Left cardiac atrium (tissue), 4 donors: ENCODE measurements at regions not wholly inside any gene's neighbourhood (a gene's known extent, or its start where the extent isn't known, plus 50 kb on each side); places are given as distances from the start of the nearest gene placed in this dataset.
"Not testable (repeated sequence)": the region's sequence is repeated elsewhere in the genome, so short reads cannot be mapped to it uniquely, and the experiment has no call there.

Experiments
- ATAC-seq, 2 donors: fragments of 200-7000 bp; cut with Tn5 transposase; one replicate each; pipeline ENCODE4 v1.9.1; 2020; ENCODE audit warnings: mild to moderate bottlenecking in 2 of 2, moderate library complexity in 2 of 2
- DNase-seq: peaks from one replicate; pipeline ENCODE4 v3.0.0-alpha.2; 2020
- intact Hi-C, 2 donors: fragments of 100-400 bp; cut with DNase I; formaldehyde crosslinking; loops; one replicate each; pipeline versions ENCODE4 v1.14.1 to v1.15.1; 2022 to 2023
- donor health status: DM: no; HTN: yes; CAD: no.
- donor health status: DM: no; HTN: yes; CAD: no; lungs with severe emphysema.
- donor health status: DM: yes; HTN: yes; CAD: no.
- donor health status: Dilated cardiomyopathy.

DNA sequence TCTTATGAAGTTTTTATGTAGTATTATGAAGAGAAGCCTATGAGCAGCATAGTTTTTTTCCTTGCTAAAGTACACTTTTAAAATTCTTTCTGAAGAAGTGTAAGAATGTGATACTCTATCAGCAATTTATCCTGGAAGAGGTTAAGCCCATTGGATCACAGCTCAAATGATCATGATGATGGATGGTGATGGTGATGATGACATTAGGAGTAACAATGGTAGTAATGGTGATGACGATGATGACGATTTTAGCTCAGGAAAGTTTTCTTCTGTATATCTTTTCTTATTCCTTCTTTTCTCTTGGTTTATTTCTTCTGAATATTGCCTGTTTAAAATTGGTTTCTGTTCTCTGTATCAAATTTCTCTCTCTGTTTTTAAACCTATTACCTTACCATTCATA is 262.9 kb upstream of the DUSP10 start:
- intact Hi-C loops, result no loop called here
- no peak for ATAC-seq
- no peak for DNase-seq

DNA sequence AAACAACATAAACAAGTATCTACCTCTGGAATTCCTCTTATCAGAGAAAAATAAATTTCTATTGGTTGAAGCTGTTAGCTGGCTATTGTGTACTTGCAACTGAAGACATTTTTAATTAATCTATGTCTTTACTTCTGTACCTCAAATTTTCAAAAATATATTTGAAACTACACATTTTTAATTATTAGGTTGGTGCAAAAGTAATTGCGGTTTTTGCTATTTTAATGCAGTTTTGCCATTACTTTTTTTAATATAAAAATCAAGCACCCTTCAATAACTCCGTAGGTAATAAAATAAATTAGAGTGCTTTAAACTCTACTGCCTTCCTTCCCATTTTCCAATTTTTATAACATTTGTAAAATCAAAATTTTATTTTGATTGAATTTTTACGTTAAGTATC is 262.1 kb upstream of the DUSP10 start:
- ATAC-seq (no peak), DNase-seq (no peak)
- intact Hi-C loops, result no loop called here

DNA sequence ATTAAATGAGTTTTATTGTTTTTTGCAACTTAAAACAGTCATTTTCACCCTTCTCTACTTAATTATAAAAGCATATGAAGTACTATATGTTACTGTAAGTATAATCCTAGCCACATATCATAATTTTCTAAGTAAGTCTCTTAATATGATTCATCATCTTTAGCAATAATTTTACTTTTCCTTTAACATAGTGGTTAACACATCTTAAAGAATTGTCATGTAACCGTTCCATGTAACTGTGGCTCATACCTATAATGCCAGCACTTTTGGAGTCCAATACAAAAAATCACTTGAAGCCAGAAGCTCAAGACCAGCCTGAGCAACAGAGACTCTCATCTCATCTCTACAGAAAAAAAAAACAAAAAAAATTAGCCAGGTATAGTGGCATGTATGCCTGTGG is 260.6 kb upstream of the DUSP10 start:
- DNase-seq, result no peak
- intact Hi-C loops, result no loop called here
- no peak for ATAC-seq

DNA sequence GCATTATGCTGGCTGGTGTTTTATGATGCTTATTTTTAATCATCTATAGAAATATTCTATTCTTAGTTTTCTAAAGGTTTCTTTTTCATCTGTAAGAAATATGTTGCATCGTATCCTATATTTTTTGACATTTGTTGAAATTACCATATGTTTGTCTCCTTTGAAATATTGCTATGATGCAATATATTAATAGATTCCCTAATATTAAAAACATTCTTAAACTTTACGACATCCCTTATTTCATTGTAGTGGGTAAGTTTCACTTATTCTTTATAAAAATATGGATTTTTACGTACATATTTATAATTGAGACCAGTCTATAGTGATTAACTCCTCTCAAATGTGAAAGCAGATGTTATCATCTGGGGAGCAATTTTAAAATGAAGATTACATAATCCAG is 258.2 kb upstream of the DUSP10 start:
- intact Hi-C loops, result no loop called here
- no peak for DNase-seq
- no peak for ATAC-seq

DNA sequence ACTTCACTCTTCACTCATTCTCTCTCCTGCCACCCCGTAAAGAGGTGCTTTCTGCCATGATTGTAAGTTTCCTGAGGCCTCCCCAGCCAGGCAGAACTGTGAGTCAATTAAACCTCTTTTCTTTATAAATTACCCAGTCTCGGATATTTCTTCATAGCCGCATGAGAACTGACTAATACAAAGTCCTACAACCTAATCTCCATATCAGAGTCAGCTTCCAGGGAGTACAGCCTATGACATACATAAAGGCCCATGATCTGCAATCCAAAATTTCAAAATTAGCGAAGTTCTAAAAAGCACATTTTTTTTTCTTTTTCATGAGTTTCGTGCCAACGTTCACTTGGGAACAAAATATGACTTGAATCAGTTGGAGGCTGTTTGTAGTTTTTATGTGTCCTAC is 256.9 kb upstream of the DUSP10 start:
- ATAC-seq, result no peak
- no peak for DNase-seq
- intact Hi-C loops, result no loop called here

DNA sequence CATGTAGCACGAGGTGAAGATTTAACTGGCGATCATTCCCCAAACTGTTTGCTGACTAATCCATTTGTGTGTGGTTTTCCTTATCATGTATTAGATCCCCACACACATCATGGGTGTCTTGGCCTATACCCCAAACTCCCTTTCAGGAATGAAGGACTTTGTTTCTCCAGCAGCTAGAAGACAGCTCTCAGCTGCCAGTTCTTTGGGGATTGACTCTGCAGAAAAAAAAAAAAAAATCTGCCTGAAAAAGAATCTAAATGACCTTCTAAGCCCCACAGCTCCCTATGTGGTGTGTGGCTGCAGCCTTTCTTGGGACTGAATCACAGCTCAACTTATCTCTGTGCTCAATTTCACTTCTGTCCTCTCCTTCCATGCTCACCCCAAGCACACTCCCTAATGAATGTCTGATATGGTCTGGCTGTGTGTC is 256.3 kb upstream of the DUSP10 start:
- DNase-seq, result no peak
- intact Hi-C loops, result no loop called here
- peak; percentile 34 to 48 for ATAC-seq

DNA sequence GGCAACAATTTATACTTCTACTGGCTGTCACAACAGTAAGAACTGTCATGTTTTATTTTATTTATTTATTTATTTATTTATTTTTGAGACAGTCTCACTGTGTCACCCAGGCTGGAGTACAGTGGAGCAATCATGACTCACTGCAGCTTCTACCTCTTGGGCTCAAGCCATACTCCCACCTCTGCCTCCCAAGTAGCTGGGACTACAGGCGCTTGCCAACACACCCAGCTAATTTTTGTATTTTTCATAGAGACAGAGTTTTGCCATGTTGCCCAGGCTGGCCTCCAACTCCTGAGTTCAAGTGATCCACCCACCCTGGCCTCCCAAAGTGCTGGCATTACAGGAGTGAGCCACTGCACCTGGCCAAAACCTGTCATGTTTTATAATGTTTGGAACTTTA is 255.1 kb upstream of the DUSP10 start:
- ATAC-seq (peak in 1 of 2 donors; percentile 71), DNase-seq (peak; percentile 24)
- intact Hi-C loops, result not testable (repeated sequence)

DNA sequence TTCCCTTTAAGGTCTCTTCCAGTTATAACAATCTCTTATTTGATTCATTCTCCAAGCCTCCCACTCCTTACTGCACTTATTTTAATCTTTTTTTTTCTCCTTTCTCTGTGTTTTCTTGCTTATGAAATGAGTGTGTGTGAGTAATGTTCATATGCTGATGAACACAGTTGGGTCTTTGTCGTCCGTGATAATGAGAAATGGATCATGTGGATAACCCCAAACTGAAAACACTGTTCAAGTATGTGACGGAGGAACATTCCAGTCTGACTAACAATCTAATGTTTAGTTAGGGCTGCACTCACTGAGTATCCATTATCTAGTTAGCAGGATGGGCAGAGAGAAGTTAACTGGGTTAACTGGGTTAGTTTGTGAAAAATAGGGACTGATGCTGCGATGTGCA is 253.1 kb upstream of the DUSP10 start:
- ATAC-seq (peak in 1 of 2 donors; percentile 74), DNase-seq (no peak)
- intact Hi-C loops, result no loop called here

DNA sequence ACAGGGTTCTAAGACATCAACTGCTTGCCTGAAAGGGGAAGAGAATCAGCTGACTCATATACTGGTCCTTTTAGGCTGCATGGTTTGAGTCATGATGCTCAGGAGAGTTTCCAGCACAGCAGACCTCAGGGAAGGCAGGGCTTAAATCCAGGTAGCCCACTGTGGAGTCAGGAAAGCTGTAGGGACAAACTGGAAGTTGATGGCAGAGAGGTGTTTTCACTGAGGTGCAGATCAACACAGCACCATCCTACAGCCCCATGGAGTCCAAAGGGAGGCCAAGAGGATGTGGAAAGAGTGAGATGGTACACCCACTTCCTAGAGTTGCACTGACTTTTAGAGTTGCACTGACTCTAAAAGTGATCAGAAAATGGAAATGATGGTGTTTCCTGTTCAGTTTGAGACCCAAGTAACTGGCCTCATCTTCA is 252.4 kb upstream of the DUSP10 start:
- DNase-seq, result no peak
- intact Hi-C loops, result no loop called here
- ATAC-seq, result peak in 1 of 2 donors; percentile 55

DNA sequence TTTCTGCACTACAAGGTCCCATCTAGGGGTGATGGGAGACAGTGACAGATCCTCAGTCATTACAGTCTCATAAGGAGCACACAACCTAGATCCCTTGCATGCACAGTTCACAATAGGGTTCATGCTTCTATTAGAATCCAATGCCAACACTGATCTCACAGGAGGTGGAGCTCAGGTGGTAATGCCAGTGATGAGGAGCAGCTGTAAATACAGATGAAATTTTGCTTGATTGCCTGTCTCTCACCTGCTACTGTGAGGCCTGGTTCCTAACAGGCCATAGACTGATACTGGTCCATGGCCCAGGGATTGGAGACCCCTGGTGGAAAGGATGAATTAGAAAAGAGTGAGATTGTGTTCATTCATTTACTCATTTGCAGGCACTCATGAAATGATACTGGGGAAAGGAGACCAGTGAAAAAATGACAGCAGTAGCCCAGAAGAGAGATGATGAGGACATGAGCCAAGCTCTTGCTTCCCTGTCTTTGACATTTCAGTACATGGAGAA is 251.6 kb upstream of the DUSP10 start:
- ATAC-seq (no peak), DNase-seq (no peak)
- intact Hi-C loops, result no loop called here

DNA sequence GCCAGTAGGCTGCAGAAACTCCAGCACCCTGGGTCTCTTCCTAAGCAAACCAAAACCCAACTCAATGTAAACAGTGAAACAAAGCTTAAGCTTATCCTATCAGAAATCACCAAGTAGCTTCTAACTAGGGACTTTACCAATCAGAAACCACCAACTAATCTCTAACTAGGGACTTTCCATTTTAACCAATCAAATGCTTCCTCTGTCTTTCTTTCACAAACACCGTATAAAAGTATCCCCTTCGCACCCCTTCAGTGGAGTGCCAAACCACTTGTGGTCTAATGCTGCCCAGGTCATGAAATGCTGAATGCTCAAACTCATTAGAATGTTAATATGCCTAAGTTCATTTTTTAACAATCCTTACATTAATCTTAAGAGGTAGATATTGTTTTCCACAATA is 250.5 kb upstream of the DUSP10 start:
- no peak for ATAC-seq
- intact Hi-C loops, result no loop called here
- DNase-seq, result no peak

DNA sequence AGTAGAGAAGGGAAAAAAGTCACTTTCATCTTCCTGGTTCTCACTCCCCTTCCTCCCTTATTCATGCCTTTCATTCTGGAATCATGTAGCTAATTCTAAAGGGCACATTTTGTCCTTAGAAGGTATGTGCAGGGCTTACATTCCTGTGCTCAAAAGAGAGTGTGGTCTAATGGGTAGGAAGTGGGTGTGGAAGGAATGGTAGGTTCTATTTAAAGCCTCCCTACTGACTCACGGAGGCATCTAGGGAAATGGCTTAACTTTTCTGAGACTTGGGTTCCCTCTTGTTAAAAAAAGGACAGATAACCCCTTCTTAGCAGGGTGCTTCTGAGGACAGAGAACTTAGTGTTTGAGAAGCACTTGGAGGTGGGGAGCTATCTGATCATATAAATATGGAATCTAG is 249.3 kb upstream of the DUSP10 start:
- ATAC-seq (no peak), DNase-seq (no peak)
- intact Hi-C loops, result no loop called here

DNA sequence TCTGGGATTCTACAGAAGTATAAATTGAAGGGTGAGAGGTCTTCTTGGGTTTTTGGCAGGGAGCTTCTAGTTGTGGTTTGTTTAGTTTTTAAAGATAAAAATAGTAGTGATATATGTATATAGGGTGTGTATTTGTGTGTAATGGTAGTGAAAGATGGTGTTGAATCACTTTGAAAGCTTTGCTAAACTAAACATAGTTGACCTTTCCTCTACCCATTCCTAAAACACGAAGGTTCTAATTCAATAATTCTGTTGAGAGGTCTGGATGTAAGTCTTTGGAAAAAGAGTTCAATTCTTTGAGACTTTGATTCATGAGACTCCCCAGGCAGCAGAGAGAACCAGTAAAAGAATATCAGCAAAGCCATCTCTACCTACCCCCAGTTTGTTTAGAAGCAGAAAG is 247.9 kb upstream of the DUSP10 start:
- no peak for ATAC-seq
- no peak for DNase-seq
- intact Hi-C loops, result no loop called here

DNA sequence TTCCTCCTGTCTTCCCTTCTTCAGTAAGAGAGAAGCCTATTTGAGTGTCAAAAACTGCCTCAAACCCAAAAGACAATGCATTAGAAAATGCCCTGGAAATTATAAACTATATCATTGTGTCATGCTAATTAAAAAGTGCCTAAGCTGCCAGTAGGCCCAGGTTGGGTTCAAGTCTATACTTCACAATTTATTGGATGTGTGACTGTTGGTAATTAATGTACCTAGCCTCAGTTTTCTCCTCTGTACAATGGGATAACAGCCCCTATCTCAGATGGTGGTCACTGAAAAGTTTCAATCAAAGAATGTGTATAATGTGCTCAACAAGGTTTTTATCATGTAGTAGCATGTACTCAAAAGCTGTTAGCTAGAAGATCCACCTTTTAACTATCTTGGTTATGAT is 246.9 kb upstream of the DUSP10 start:
- intact Hi-C loops, result no loop called here
- DNase-seq, result no peak
- no peak for ATAC-seq

DNA sequence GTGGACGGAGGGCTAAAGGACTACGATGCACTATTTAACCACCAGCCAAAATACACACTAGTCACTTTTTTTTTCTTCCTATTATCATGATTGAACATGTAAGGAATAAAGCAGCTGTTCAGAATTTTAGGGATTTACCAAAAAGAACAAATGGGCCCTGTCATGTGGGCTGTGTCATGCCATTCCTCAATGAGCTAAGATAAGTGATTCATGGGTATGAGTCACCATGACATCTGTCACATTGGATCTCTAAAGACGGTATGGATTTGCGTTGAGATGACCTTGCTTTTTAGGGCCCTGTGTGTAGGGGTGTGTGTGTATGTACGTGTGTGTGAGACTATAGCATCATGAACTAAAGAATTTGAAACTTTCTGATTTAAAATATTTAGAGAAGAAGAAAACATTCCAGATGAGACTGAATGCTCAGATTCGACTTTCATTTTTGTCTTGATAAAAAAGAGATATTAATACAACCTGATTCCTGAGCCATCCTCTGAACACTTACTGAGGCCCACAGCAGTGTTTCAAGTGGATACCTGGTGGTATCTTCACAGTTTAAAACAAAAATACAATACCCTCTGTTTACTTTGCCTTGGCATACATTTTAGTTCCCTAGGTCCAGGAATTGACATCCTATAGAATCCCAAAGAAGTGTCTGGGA is 246.1 kb upstream of the DUSP10 start:
- DNase-seq (no peak), ATAC-seq (peak in 1 of 2 donors; percentile 77)
- intact Hi-C loops, result no loop called here

DNA sequence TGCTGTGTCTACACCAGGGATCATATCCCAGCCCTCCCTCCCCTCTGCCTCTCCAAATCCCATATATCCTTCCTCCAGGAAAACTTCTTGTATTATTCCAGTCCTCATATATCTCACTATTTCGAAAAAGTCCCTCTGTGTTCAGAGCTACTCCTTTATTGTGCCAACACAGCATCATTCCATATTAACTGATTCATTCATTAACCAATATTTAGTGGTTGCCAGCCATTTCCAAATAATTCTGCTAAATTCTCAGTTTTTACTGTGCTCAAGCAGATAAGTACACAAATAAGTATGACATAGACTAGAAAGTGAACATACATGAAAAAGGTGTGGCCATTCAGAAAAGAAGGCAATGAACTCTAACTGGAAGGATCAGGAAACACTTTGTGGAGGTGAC is 241.6 kb upstream of the DUSP10 start:
- DNase-seq (no peak), ATAC-seq (no peak)
- intact Hi-C loops, result no loop called here

DNA sequence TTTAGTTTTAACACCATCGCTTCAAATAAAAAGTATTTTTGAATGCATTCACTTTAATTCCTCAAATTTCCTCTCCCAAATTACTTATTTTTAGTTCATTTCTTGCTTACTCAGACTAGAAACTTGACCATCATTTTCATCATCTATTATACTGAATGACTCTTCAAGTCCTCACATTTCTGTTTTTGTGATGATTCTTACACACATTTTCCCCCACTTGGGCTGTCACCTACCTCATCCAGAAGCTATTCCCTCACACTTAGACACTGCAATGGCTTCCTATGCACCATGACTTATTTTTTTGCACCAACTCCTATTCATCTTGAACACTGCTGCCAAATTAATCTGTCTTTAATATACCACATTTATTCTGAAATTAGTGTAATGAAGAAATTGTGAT is 239.6 kb upstream of the DUSP10 start:
- intact Hi-C loops, result no loop called here
- ATAC-seq (no peak), DNase-seq (no peak)

DNA sequence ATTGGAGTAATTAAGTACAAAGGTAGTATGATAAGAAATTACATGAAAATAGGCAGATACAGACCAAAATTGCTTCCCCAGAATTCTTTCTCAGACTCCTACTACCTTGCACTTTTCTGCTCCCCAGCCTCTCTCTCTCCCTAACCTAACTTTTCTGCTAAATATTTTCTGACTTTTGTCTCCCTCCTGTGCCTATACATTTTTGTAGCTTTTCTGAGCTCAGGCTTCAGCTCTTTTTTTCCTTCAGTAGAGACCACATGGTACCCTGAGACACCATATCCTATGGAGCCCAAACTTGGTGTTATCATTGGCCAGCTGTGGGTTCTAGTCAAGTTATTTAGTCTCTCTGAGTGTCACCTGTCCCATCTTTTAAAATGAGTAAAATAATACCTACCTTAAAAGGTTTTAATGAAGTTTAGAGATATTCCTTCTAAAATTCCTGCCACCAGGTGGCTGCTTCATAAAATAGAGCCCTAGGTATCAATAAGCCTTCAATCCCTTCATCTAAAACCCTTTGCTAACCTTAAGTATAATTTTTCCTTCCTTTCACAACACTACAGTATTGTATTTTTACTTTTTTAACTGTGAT is 237.6 kb upstream of the DUSP10 start:
- no peak for DNase-seq
- intact Hi-C loops, result no loop called here
- no peak for ATAC-seq

DNA sequence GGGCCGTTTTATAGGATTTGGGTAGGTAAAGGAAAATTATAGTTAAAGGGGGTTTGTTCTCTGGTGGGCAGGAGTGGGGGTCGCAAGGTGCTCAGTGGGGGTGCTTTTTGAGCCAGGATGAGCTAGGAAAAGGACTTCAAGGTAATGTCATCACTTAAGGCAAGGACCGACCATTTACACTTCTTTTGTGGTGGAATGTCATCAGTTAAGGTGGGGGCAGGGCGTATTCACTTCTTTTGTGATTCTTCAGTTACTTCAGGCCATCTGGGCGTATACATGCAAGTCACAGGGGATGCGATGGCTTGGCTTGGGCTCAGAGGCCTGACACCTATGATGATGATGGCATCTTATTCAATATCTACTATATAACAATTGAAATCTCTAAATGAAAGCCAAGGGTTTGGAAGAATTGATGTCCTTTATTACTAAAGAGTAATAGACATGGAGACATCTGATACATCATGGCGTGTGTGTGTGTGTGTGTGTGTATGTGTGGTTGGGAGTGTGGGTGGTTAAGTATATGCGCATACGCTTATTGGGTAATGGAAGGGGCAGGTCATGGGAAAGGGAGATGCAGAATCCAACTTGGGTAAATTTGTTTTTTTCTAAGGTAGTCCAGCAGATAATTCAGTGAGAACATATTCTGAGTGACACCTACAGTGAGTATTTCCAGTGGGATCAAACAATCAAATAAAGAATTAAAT is 236.9 kb upstream of the DUSP10 start:
- DNase-seq, intact Hi-C loops, ATAC-seq: not testable (repeated sequence)

DNA sequence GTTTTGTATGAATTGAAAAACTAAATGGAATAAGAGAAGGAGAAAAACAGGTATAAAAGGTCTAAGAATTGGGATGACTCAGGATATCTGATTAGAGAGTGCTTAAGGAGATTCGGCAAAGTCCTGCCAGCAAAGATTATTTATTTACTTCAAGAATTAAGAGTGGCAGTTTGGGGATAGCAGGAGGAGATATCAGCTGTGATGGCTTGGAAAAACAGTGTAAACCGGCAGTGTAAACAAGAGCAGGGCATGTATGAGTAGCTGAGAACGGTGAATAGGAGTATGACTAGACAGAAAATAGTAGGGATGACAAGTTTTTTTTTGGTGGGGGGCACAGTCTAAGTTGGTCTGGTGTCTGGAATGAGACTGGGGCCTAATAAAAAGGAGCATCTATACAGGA is 231.9 kb upstream of the DUSP10 start:
- intact Hi-C loops, ATAC-seq, DNase-seq: not testable (repeated sequence)
